OCI-LY1 (cell line): ENCODE measurements at regions not wholly inside any gene's neighbourhood (a gene's known extent, or its start where the extent isn't known, plus 50 kb on each side); places are given as distances from the start of the nearest gene placed in this dataset.

Experiments
- H2AFZ ChIP-seq: fragments of 200-600 bp; sonication (generic), shearing (Covaris generic); 2 replicates; pipeline ENCODE4 v1.6.0; 2014; ENCODE audit warnings: antibody characterized with exemption, mild to moderate bottlenecking, low read length
- H3F3A ChIP-seq: fragments of 200-600 bp; sonication (generic), shearing (Covaris generic); 2 replicates; pipeline ENCODE4 v1.6.0; 2014; ENCODE audit warnings: mild to moderate bottlenecking, antibody characterized with exemption, low read length, moderate library complexity; ENCODE audit not compliant: insufficient read depth
- H3K27ac ChIP-seq: fragments of 200-600 bp; sonication (generic); 2 replicates; pipeline ENCODE4 v1.5.1; 2014; ENCODE audit warnings: low read length, mixed run types, mild to moderate bottlenecking, low read depth; ENCODE audit not compliant: poor library complexity, severe bottlenecking
- H3K27me3 ChIP-seq: fragments of 200-600 bp; sonication (generic); 2 replicates; pipeline ENCODE4 v1.6.0; 2014; ENCODE audit warnings: antibody characterized with exemption, mild to moderate bottlenecking, low read length, moderate library complexity; ENCODE audit not compliant: insufficient read depth
- H3K36me3 ChIP-seq: fragments of 200-600 bp; sonication (generic); 2 replicates; pipeline ENCODE4 v1.6.1; 2014; ENCODE audit warnings: mild to moderate bottlenecking, antibody characterized with exemption, low read length, moderate library complexity, mixed read lengths; ENCODE audit not compliant: insufficient read depth
- H3K4me1 ChIP-seq: fragments of 200-600 bp; sonication (generic); 2 replicates; pipeline ENCODE4 v1.5.1; 2014; ENCODE audit warnings: mild to moderate bottlenecking, low read length, moderate library complexity; ENCODE audit not compliant: insufficient read depth, severe bottlenecking
- H3K4me2 ChIP-seq: fragments of 200-600 bp; sonication (generic), shearing (Covaris generic); 2 replicates; pipeline ENCODE4 v1.6.1; 2014; ENCODE audit warnings: low read length
- H3K4me3 ChIP-seq: fragments of 200-600 bp; sonication (generic); 2 replicates; pipeline ENCODE4 v1.5.1; 2014; ENCODE audit warnings: low read length, low read depth, mild to moderate bottlenecking, mixed read lengths; ENCODE audit not compliant: poor library complexity, severe bottlenecking
- H3K79me2 ChIP-seq: fragments of 200-600 bp; shearing (Covaris generic); 2 replicates; pipeline ENCODE4 v1.6.1; 2016; ENCODE audit warnings: mixed run types, low read length, mixed read lengths; ENCODE audit not compliant: insufficient read depth
- H3K9ac ChIP-seq: fragments of 200-600 bp; sonication (generic), shearing (Covaris generic); 2 replicates; pipeline ENCODE4 v1.6.1; 2014; ENCODE audit warnings: mild to moderate bottlenecking, low read length, mixed read lengths
- H3K9me2 ChIP-seq: fragments of 200-600 bp; sonication (generic), shearing (Covaris generic); 2 replicates; pipeline ENCODE4 v1.6.1; 2014; ENCODE audit warnings: low read depth, mild to moderate bottlenecking, low read length, mixed read lengths
- H3K9me3 ChIP-seq: fragments of 200-600 bp; shearing (Covaris generic); 2 replicates; pipeline ENCODE4 v1.6.1; 2014; ENCODE audit warnings: low read length, mixed read lengths
- H4K20me1 ChIP-seq: fragments of 200-600 bp; sonication (generic), shearing (Covaris generic); 2 replicates; pipeline ENCODE4 v1.6.0; 2016; ENCODE audit warnings: mild to moderate bottlenecking, low read length; ENCODE audit not compliant: insufficient read depth
- EZH2 ChIP-seq: fragments of 200-600 bp; sonication (generic), shearing (Covaris generic); IDR thresholded peaks from 2 replicates; pipeline ENCODE4 v1.8.0; 2017; ENCODE audit warnings: borderline replicate concordance, mixed run types, mild to moderate bottlenecking, antibody characterized with exemption, low read length, moderate library complexity, mixed read lengths
- TF ChIP-seq, protein P1 (sequence below): fragments of 200-600 bp; sonication (generic), shearing (Covaris generic); IDR thresholded peaks from 2 replicates; pipeline ENCODE4 v1.5.1; 2017; ENCODE audit warnings: mild to moderate bottlenecking, antibody characterized with exemption, low read length, moderate library complexity, mixed read lengths

DNA sequence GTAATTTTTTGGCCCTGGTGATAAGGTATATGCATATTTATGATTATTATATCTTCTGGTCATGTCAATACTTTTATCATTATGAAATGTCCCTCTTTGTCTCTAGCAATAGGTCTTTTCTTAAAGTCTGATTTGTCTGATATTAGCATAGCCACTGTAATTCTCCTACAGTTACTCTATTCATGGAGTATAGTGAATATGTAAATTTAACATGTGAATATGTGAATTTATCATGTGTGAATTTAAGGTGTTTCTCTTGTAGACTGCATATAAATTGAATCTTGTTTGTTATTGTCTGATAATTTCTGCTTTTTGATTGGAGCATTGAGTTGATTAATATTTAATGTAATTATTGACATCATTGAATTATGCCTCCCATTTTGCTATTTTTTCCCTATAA is 259.4 kb downstream of the HRH4 start:
- H3K27ac ChIP-seq: no peak overlapping the region
- H3K9me2 ChIP-seq: no peaks in the 10 kb centered on the region
- H3K36me3 ChIP-seq: no peaks in the 10 kb centered on the region
- no peaks in the 10 kb centered on the region for H3F3A ChIP-seq
- TF ChIP-seq, protein P1, sequence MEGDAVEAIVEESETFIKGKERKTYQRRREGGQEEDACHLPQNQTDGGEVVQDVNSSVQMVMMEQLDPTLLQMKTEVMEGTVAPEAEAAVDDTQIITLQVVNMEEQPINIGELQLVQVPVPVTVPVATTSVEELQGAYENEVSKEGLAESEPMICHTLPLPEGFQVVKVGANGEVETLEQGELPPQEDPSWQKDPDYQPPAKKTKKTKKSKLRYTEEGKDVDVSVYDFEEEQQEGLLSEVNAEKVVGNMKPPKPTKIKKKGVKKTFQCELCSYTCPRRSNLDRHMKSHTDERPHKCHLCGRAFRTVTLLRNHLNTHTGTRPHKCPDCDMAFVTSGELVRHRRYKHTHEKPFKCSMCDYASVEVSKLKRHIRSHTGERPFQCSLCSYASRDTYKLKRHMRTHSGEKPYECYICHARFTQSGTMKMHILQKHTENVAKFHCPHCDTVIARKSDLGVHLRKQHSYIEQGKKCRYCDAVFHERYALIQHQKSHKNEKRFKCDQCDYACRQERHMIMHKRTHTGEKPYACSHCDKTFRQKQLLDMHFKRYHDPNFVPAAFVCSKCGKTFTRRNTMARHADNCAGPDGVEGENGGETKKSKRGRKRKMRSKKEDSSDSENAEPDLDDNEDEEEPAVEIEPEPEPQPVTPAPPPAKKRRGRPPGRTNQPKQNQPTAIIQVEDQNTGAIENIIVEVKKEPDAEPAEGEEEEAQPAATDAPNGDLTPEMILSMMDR: no peak
- TF ChIP-seq EZH2: no peak
- H3K4me3 ChIP-seq: no peak overlapping the region
- H3K9me3 ChIP-seq: no peaks in the 10 kb centered on the region
- no peak overlapping the region for H3K9ac ChIP-seq
- H3K4me2 ChIP-seq: no peak overlapping the region
- H3K4me1 ChIP-seq: no peaks in the 10 kb centered on the region
- no peaks in the 10 kb centered on the region for H3K79me2 ChIP-seq
- H4K20me1 ChIP-seq: no peaks in the 10 kb centered on the region
- no peak overlapping the region for H2AFZ ChIP-seq
- H3K27me3 ChIP-seq: no peaks in the 10 kb centered on the region

DNA sequence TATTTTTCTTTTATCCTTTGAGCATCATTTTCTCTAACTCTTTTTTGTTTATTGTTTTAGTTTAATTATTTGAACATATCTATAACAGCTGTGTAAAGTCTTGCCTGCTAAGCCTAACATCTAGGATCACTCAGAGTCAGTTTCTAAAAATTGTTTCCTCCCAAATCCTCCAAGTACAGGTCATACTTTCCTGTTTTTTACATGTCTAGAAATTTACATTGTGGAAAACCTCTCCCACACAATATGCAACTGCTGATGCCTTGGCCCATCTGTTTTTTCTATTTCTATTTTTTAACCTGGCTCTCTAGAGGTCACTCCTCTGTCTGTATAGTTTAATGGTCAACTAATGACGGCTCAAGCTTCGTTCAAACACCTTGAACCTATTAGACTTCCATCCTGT is 261.0 kb downstream of the HRH4 start:
- no peak overlapping the region for H3K27ac ChIP-seq
- no peak for TF ChIP-seq EZH2
- TF ChIP-seq, protein P1: no peak
- no peaks in the 10 kb centered on the region for H3K36me3 ChIP-seq
- H3K27me3 ChIP-seq: no peaks in the 10 kb centered on the region
- H3K9ac ChIP-seq: no peak overlapping the region
- no peak overlapping the region for H3K4me3 ChIP-seq
- H3F3A ChIP-seq: no peaks in the 10 kb centered on the region
- H3K4me1 ChIP-seq: no peaks in the 10 kb centered on the region
- H3K79me2 ChIP-seq: no peaks in the 10 kb centered on the region
- H3K4me2 ChIP-seq: no peak overlapping the region
- no peaks in the 10 kb centered on the region for H3K9me3 ChIP-seq
- no peak overlapping the region for H2AFZ ChIP-seq
- H4K20me1 ChIP-seq: no peaks in the 10 kb centered on the region
- H3K9me2 ChIP-seq: no peaks in the 10 kb centered on the region

DNA sequence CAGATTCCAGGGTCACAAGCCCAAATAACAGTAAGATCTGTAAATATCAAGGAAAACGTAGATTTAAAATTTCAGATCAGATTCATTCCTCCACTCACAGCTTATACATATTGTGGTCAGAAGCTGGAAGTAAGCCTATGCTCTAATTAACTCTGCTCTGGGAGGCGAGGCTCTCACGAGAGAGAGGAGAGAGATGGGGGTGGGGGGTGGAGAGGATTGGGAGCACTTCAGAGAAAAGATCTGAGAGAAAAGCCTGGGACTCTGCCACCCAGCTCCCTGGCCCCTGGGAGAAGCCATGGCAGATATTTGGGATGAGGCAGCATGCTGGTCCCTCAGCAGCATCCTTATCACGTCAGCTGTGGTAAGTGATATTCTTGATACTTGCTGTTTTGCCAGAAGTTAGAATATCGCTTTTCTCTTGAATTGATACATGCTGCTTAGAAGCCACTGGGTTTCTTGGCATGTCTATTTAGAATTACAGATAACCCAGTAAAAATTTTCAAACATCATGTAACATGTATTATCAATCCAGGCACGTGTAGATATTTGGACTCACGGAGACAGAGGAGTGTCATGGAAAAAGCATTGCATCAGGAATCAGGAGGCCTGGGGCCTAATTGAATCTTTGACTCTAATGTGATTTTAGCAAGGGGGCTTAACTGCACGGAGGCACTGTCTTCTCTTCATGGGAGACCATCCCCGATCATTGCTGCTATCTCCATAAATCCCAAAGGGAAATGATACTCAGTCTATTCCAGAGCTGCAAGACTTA is 265.4 kb downstream of the HRH4 start:
- Histone ChIP-seq H3K36me3 (no peaks in the 10 kb centered on the region), H3K4me3 (no peak overlapping the region), H3K27ac (no peak overlapping the region), H3K4me2 (no peak overlapping the region), H3K9me2 (no peaks in the 10 kb centered on the region), H3K9me3 (no peaks in the 10 kb centered on the region), H3K27me3 (no peaks in the 10 kb centered on the region), H3K9ac (no peak overlapping the region), H3K79me2 (no peaks in the 10 kb centered on the region), H2AFZ (no peak overlapping the region), H3K4me1 (no peaks in the 10 kb centered on the region), H4K20me1 (no peaks in the 10 kb centered on the region), H3F3A (no peaks in the 10 kb centered on the region)
- TF ChIP-seq EZH2: no peak
- TF ChIP-seq, protein P1: no peak
